ENCODE measurements at regions not wholly inside any gene's neighbourhood (a gene's known extent, or its start where the extent isn't known, plus 50 kb on each side); places are given as distances from the start of the nearest gene placed in this dataset.

DNA sequence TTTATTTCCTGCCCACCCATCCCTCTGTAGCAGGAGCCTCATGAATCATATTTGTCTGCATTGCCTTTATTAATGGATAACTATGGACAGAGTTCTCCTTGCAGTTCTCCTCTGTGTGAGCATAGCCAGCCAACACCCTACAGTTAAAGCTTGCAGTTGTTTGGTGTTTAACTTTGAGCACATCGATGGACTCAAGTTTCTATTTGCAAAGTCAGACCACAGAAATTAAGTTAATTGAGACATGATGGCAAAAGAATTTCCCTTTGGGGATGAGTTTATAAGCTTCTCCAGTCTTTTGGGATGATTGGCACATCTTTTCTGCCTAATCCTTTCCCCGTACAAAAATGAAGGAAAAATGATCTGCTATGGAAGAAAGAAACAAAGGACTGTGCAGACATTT, 398.9 kb upstream of the THBS1 start:
- TF ChIP-seq, protein P1, sequence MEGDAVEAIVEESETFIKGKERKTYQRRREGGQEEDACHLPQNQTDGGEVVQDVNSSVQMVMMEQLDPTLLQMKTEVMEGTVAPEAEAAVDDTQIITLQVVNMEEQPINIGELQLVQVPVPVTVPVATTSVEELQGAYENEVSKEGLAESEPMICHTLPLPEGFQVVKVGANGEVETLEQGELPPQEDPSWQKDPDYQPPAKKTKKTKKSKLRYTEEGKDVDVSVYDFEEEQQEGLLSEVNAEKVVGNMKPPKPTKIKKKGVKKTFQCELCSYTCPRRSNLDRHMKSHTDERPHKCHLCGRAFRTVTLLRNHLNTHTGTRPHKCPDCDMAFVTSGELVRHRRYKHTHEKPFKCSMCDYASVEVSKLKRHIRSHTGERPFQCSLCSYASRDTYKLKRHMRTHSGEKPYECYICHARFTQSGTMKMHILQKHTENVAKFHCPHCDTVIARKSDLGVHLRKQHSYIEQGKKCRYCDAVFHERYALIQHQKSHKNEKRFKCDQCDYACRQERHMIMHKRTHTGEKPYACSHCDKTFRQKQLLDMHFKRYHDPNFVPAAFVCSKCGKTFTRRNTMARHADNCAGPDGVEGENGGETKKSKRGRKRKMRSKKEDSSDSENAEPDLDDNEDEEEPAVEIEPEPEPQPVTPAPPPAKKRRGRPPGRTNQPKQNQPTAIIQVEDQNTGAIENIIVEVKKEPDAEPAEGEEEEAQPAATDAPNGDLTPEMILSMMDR (IDR thresholded peaks at IDR 0.05; ENCODE audit: low read length), result no peak
- no peak for TF ChIP-seq EZH2 (IDR thresholded peaks at IDR 0.05; ENCODE audit: borderline replicate concordance, low read length)
